ENCODE measurements at regions not wholly inside any gene's neighbourhood (a gene's known extent, or its start where the extent isn't known, plus 50 kb on each side); places are given as distances from the start of the nearest gene placed in this dataset.

- H3K4me3 Mint-ChIP-seq (ENCODE audit: unreplicated experiment) = no peak overlapping the region
- no peaks in the 10 kb centered on the region for H3K9me3 Mint-ChIP-seq (ENCODE audit: unreplicated experiment)
- no peaks in the 10 kb centered on the region for H3K27me3 Mint-ChIP-seq (ENCODE audit: unreplicated experiment)
- H3K27ac Mint-ChIP-seq (ENCODE audit: unreplicated experiment) = no peak overlapping the region
- no peaks in the 10 kb centered on the region for H3K4me1 Mint-ChIP-seq (ENCODE audit: low read depth, unreplicated experiment)
- no peak for DNase-seq
- no peak for TF ChIP-seq CTCF (IDR thresholded peaks at IDR 0.05; ENCODE audit: partially characterized antibody, unreplicated experiment)
- H3K36me3 Mint-ChIP-seq (ENCODE audit: unreplicated experiment) = no peaks in the 10 kb centered on the region
Observed at GRCh38 chr5:58149345-58149744, 310.5 kb downstream of the PLK2 start.

GRCh38 chr5:58148254-58148775 is 311.6 kb downstream of the PLK2 start:
- no peak for TF ChIP-seq CTCF (IDR thresholded peaks at IDR 0.05; ENCODE audit: partially characterized antibody, unreplicated experiment)
- no peak for DNase-seq
- Mint-ChIP-seq H3K4me1 (ENCODE audit: low read depth, unreplicated experiment) (no peaks in the 10 kb centered on the region), H3K4me3 (ENCODE audit: unreplicated experiment) (no peak overlapping the region), H3K36me3 (ENCODE audit: unreplicated experiment) (no peaks in the 10 kb centered on the region), H3K27ac (ENCODE audit: unreplicated experiment) (no peak overlapping the region), H3K27me3 (ENCODE audit: unreplicated experiment) (no peaks in the 10 kb centered on the region), H3K9me3 (ENCODE audit: unreplicated experiment) (no peaks in the 10 kb centered on the region)

GRCh38 chr5:58145397-58145934 is 314.4 kb downstream of the PLK2 start:
- no peak for TF ChIP-seq CTCF (IDR thresholded peaks at IDR 0.05; ENCODE audit: partially characterized antibody, unreplicated experiment)
- Mint-ChIP-seq H3K36me3 (ENCODE audit: unreplicated experiment) (no peaks in the 10 kb centered on the region), H3K27ac (ENCODE audit: unreplicated experiment) (no peak overlapping the region), H3K4me3 (ENCODE audit: unreplicated experiment) (no peak overlapping the region), H3K27me3 (ENCODE audit: unreplicated experiment) (no peaks in the 10 kb centered on the region), H3K9me3 (ENCODE audit: unreplicated experiment) (no peaks in the 10 kb centered on the region), H3K4me1 (ENCODE audit: low read depth, unreplicated experiment) (no peaks in the 10 kb centered on the region)
- DNase-seq = no peak

- DNase-seq = no peak
- Mint-ChIP-seq H3K36me3 (ENCODE audit: unreplicated experiment) (no peaks in the 10 kb centered on the region), H3K27me3 (ENCODE audit: unreplicated experiment) (no peaks in the 10 kb centered on the region), H3K4me1 (ENCODE audit: low read depth, unreplicated experiment) (no peaks in the 10 kb centered on the region), H3K27ac (ENCODE audit: unreplicated experiment) (no peak overlapping the region), H3K4me3 (ENCODE audit: unreplicated experiment) (no peak overlapping the region), H3K9me3 (ENCODE audit: unreplicated experiment) (no peaks in the 10 kb centered on the region)
- no peak for TF ChIP-seq CTCF (IDR thresholded peaks at IDR 0.05; ENCODE audit: partially characterized antibody, unreplicated experiment)
Observed at GRCh38 chr5:58143727-58144126, 316.2 kb downstream of the PLK2 start.

GRCh38 chr5:58143181-58143580 is 316.7 kb downstream of the PLK2 start:
- H3K27ac Mint-ChIP-seq (ENCODE audit: unreplicated experiment) = no peak overlapping the region

More at GRCh38 chr5:58143181-58143580, 316.7 kb downstream of the PLK2 start:
- Mint-ChIP-seq H3K4me1 (ENCODE audit: low read depth, unreplicated experiment) (no peaks in the 10 kb centered on the region), H3K27me3 (ENCODE audit: unreplicated experiment) (no peaks in the 10 kb centered on the region), H3K4me3 (ENCODE audit: unreplicated experiment) (no peak overlapping the region), H3K36me3 (ENCODE audit: unreplicated experiment) (no peaks in the 10 kb centered on the region), H3K9me3 (ENCODE audit: unreplicated experiment) (no peaks in the 10 kb centered on the region)
- TF ChIP-seq CTCF (IDR thresholded peaks at IDR 0.05; ENCODE audit: partially characterized antibody, unreplicated experiment) = no peak
- no peak for DNase-seq
